ENCODE measurements at regions not wholly inside any gene's neighbourhood (a gene's known extent, or its start where the extent isn't known, plus 50 kb on each side); places are given as distances from the start of the nearest gene placed in this dataset.
A peak's percentile ranks its signal among the peaks of the same experiment; 100 is the strongest.

- 50 to 63% methylated on average over 2 to 6 of the region's 6 CpGs for WGBS, 2 donors (ENCODE audit: low coverage in 1 of 2)
- no peaks in the 10 kb centered on the region for H3K36me3 ChIP-seq
- TF ChIP-seq POLR2A (IDR thresholded peaks at IDR 0.05), result no peak
- no peak for TF ChIP-seq CTCF (IDR thresholded peaks at IDR 0.05)
- H3K9me3 ChIP-seq, result peaks cover 5 to 8% of the 10 kb centered on the region in 2 donors
- H3K27ac ChIP-seq, result no peak overlapping the region
- H3K4me1 ChIP-seq, result no peaks in the 10 kb centered on the region
- no peak for DNase-seq
- in situ Hi-C loops (cut with MboI; ENCODE audit: low pct_ligation_motif_present in 1 of 4, low pct_unique_long_range_greater_than_20kb in 1 of 4, low sequenced_read_pairs in 3 of 4) (no loop called here), intact Hi-C loops (cut with DNase I; ENCODE audit: low total_unique reads) (no loop called here)
- peaks cover 23% of the 10 kb centered on the region for H3K27me3 ChIP-seq
- H3K4me3 ChIP-seq, result no peak overlapping the region
These were observed 438.1 kb downstream of the NPHP4 start for GRCh38 chr1:5554111-5554510.

- peaks cover 28% of the 10 kb centered on the region for H3K27me3 ChIP-seq
- H3K27ac ChIP-seq, result no peak overlapping the region
- in situ Hi-C loops (cut with MboI; ENCODE audit: low pct_ligation_motif_present in 1 of 4, low pct_unique_long_range_greater_than_20kb in 1 of 4, low sequenced_read_pairs in 3 of 4), result no loop called here
- 0 to 45% methylated on average over 2 to 3 of the region's 3 CpGs for WGBS, 2 donors (ENCODE audit: low coverage in 1 of 2)
- no peak for DNase-seq
- H3K36me3 ChIP-seq, result no peaks in the 10 kb centered on the region
- TF ChIP-seq CTCF (IDR thresholded peaks at IDR 0.05) (no peak), POLR2AphosphoS5 (IDR thresholded peaks at IDR 0.05) (no peak), POLR2A (IDR thresholded peaks at IDR 0.05) (no peak), EP300 (IDR thresholded peaks at IDR 0.05; ENCODE audit: low read depth) (no peak)
- no peak overlapping the region for H3K4me3 ChIP-seq
- peaks cover 0 to under 1% of the 10 kb centered on the region in 2 donors for H3K9me3 ChIP-seq
- intact Hi-C loops (cut with DNase I; ENCODE audit: low total_unique reads), result no loop called here
- no peaks in the 10 kb centered on the region for H3K4me1 ChIP-seq
These were observed 439.3 kb downstream of the NPHP4 start for GRCh38 chr1:5552787-5553484.

- H3K9me3 ChIP-seq, result no peaks in the 10 kb centered on the region
- in situ Hi-C loops (cut with MboI; ENCODE audit: low pct_ligation_motif_present in 1 of 4, low pct_unique_long_range_greater_than_20kb in 1 of 4, low sequenced_read_pairs in 3 of 4), result no loop called here
- no peak overlapping the region for H3K4me3 ChIP-seq
- H3K27me3 ChIP-seq, result peaks cover 28% of the 10 kb centered on the region
- no peaks in the 10 kb centered on the region for H3K36me3 ChIP-seq
- intact Hi-C loops (cut with DNase I; ENCODE audit: low total_unique reads), result no loop called here
- 13 to 37% methylated on average over 2 to 8 of the region's 8 CpGs for WGBS, 2 donors (ENCODE audit: low coverage in 1 of 2)
- H3K4me1 ChIP-seq, result no peaks in the 10 kb centered on the region
- H3K27ac ChIP-seq, result no peak overlapping the region
- TF ChIP-seq EP300 (IDR thresholded peaks at IDR 0.05; ENCODE audit: low read depth) (no peak), POLR2A (IDR thresholded peaks at IDR 0.05) (no peak), CTCF (IDR thresholded peaks at IDR 0.05) (no peak), POLR2AphosphoS5 (IDR thresholded peaks at IDR 0.05) (peak in 1 of 3 donors; percentile 45)
- peak; percentile 43 for DNase-seq
These were observed 440.8 kb downstream of the NPHP4 start for GRCh38 chr1:5551274-5551975.

GRCh38 chr1:5548266-5548665, 444.0 kb downstream of the NPHP4 start:
- peaks cover 45% of the 10 kb centered on the region for H3K27me3 ChIP-seq
- TF ChIP-seq EP300 (IDR thresholded peaks at IDR 0.05; ENCODE audit: low read depth), result no peak
- TF ChIP-seq POLR2A (IDR thresholded peaks at IDR 0.05), result no peak
- TF ChIP-seq CTCF (IDR thresholded peaks at IDR 0.05), result no peak
- TF ChIP-seq POLR2AphosphoS5 (IDR thresholded peaks at IDR 0.05), result no peak
- no peak for DNase-seq
- no peak overlapping the region for H3K4me3 ChIP-seq
- no peaks in the 10 kb centered on the region for H3K36me3 ChIP-seq
- in situ Hi-C loops (cut with MboI; ENCODE audit: low pct_ligation_motif_present in 1 of 4, low pct_unique_long_range_greater_than_20kb in 1 of 4, low sequenced_read_pairs in 3 of 4) (no loop called here), intact Hi-C loops (cut with DNase I; ENCODE audit: low total_unique reads) (no loop called here)
- no peaks in the 10 kb centered on the region for H3K9me3 ChIP-seq
- no peak overlapping the region for H3K27ac ChIP-seq
- no peaks in the 10 kb centered on the region for H3K4me1 ChIP-seq
